ENCODE measurements at regions not wholly inside any gene's neighbourhood (a gene's known extent, or its start where the extent isn't known, plus 50 kb on each side); places are given as distances from the start of the nearest gene placed in this dataset.

GRCh38 chr7:14040528-14040927 is 51.1 kb upstream of the ETV1 start:
- intact Hi-C loops (cut with DNase I; ENCODE audit: low total_unique reads) (no loop called here), in situ Hi-C loops (cut with MboI; ENCODE audit: low sequenced_read_pairs in 4 of 4) (no loop called here)
- DNase-seq (no peak), ATAC-seq (no peak)
- no peak overlapping the region for H3K4me3 ChIP-seq
- TF ChIP-seq, protein P1, sequence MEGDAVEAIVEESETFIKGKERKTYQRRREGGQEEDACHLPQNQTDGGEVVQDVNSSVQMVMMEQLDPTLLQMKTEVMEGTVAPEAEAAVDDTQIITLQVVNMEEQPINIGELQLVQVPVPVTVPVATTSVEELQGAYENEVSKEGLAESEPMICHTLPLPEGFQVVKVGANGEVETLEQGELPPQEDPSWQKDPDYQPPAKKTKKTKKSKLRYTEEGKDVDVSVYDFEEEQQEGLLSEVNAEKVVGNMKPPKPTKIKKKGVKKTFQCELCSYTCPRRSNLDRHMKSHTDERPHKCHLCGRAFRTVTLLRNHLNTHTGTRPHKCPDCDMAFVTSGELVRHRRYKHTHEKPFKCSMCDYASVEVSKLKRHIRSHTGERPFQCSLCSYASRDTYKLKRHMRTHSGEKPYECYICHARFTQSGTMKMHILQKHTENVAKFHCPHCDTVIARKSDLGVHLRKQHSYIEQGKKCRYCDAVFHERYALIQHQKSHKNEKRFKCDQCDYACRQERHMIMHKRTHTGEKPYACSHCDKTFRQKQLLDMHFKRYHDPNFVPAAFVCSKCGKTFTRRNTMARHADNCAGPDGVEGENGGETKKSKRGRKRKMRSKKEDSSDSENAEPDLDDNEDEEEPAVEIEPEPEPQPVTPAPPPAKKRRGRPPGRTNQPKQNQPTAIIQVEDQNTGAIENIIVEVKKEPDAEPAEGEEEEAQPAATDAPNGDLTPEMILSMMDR (IDR thresholded peaks at IDR 0.05 in 4 of 5, conservative IDR thresholded peaks at IDR 0.05 in 1 of 5), result no peak
- no peak for TF ChIP-seq POLR2A (IDR thresholded peaks at IDR 0.05)
- no peaks in the 10 kb centered on the region for H3K4me1 ChIP-seq
- H3K27ac ChIP-seq, result no peak overlapping the region
- H3K36me3 ChIP-seq, result no peaks in the 10 kb centered on the region
- H3K9me3 ChIP-seq, result no peaks in the 10 kb centered on the region
- no peaks in the 10 kb centered on the region for H3K27me3 ChIP-seq
